ENCODE measurements at regions not wholly inside any gene's neighbourhood (a gene's known extent, or its start where the extent isn't known, plus 50 kb on each side); places are given as distances from the start of the nearest gene placed in this dataset.

DNA sequence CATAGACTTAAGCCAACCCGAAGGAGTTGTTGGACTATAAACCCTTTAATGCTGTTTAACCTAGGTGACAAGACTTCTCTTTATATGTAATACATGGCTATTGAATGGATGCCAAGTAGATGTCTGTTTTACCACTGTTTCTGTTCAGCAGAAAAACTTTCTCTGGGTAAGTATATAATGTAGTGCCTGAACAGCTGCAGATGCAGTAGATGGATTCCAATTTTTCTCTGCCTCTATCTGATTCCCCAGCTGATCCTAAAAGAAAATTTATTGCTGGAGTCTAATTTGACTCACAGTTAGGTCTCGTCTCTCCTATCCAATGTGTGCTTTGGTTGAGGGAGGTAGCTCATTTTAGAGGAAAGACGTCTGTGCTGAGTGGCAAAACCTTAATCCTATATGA, 256.5 kb upstream of the CBLB start:
- TF ChIP-seq, protein P1, sequence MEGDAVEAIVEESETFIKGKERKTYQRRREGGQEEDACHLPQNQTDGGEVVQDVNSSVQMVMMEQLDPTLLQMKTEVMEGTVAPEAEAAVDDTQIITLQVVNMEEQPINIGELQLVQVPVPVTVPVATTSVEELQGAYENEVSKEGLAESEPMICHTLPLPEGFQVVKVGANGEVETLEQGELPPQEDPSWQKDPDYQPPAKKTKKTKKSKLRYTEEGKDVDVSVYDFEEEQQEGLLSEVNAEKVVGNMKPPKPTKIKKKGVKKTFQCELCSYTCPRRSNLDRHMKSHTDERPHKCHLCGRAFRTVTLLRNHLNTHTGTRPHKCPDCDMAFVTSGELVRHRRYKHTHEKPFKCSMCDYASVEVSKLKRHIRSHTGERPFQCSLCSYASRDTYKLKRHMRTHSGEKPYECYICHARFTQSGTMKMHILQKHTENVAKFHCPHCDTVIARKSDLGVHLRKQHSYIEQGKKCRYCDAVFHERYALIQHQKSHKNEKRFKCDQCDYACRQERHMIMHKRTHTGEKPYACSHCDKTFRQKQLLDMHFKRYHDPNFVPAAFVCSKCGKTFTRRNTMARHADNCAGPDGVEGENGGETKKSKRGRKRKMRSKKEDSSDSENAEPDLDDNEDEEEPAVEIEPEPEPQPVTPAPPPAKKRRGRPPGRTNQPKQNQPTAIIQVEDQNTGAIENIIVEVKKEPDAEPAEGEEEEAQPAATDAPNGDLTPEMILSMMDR (IDR thresholded peaks at IDR 0.05), result no peak
- TF ChIP-seq EZH2 (IDR thresholded peaks at IDR 0.05) (no peak), EZH2phosphoT487 (IDR thresholded peaks at IDR 0.05) (no peak)

Data from neural progenitor cell (in vitro differentiated cells).